GM18870 (cell line): ENCODE measurements at regions not wholly inside any gene's neighbourhood (a gene's known extent, or its start where the extent isn't known, plus 50 kb on each side); places are given as distances from the start of the nearest gene placed in this dataset.
"Not testable (repeated sequence)": the region's sequence is repeated elsewhere in the genome, so short reads cannot be mapped to it uniquely, and the experiment has no call there.

ENCODE experiments used
- ATAC-seq: cut with Tn5 transposase; IDR thresholded peaks from one replicate; pipeline ENCODE4 v1.9.1; 2021; ENCODE audit warnings: moderate library complexity; ENCODE audit not compliant: unreplicated experiment

DNA sequence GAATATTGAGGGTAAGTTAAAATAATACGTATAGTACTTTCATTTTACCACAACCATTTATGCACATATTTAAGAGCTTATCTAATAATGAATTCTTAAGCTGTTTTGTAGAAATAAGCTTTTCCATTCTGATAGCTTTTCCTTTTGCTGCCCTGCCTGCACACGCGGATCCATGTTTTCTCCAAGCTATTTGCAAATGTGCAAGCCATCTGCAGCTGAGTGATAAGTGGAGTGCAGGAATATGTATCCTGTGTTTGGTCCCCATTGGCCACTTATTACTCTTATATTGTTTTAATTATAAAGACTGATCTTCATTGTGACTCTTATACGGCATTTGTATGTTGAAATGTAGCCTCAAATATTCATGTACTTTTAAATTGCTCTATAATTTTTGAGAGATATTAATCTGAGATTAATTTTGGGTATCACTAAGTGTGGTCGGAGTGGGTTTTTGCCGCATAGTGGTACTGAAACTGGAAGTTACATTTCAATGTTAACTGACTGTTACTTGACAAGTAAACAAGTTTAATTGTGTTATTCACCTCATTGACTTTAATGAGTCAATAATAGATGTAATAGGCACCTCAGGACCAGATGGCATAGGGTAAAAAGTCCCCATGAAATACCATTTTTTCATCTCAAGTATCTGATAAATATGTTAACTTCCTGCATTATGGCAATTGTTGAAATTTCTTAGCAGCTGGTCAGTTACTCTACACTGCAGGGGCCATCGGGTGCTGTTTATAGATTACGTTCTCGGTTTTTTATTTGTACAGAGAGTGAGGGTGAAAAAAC, 1567.4 kb downstream of the EFNB2 start:
- no peak for ATAC-seq

DNA sequence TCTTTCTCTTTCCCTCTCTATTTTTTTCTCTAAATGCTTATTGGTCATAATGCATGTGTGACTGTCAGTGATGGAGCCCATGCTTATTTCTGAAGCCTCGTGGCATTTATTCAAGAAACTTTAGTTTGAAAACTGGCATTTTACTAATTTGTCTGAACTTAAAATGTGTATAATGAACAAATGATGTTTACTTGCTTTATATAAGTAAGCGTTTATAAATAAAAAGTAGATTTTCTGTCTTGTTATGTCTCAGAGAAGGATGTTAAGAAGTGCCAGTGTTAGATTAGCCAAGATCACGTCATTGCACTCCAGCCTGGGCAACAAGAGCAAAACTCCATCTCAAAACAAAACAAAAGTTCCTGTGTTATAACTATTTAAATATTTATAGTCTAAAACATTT, 1568.1 kb downstream of the EFNB2 start:
- no peak for ATAC-seq

DNA sequence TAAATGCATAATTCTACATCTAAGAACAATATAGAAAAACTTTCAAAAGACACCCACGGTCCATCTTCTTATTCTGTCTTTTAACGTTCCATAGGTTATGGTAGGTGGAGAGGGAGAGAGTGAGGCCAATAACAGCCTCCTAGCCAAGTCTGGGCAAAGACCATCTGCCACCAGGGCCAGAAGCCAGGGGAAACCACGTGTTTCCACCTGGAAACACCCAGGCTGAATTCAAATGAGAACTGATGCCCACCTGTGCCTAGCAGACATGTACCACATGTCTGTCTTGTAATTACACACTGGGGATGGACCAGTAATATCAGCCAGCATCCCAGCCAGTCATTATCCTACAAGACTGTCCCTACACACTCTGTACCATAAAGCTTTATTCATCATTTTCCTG, 1573.1 kb downstream of the EFNB2 start:
- ATAC-seq, result no peak

- no peak for ATAC-seq
These were observed 1574.2 kb downstream of the EFNB2 start for GRCh38 chr13:104961246-104961645.

DNA sequence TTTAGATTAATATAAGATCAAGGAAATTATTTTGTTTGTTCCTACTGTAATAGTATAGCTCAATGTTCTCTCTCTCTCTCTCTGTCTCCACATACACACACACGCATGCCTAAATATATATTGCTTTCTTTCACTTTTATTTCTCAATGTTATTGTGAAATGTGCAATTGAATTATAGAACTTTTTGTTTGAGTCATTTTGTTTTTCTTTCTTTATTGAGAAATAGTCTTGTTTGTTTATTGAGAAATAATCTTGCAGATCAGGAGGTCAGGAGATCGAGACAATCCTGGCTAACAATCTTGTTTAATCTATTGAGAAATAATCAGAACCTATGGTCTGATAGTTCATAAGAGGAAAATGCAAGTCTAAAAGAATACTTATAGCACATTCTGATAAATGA, 1581.3 kb downstream of the EFNB2 start:
- no peak for ATAC-seq

GRCh38 chr13:104953588-104953987, 1581.9 kb downstream of the EFNB2 start:
- no peak for ATAC-seq

DNA sequence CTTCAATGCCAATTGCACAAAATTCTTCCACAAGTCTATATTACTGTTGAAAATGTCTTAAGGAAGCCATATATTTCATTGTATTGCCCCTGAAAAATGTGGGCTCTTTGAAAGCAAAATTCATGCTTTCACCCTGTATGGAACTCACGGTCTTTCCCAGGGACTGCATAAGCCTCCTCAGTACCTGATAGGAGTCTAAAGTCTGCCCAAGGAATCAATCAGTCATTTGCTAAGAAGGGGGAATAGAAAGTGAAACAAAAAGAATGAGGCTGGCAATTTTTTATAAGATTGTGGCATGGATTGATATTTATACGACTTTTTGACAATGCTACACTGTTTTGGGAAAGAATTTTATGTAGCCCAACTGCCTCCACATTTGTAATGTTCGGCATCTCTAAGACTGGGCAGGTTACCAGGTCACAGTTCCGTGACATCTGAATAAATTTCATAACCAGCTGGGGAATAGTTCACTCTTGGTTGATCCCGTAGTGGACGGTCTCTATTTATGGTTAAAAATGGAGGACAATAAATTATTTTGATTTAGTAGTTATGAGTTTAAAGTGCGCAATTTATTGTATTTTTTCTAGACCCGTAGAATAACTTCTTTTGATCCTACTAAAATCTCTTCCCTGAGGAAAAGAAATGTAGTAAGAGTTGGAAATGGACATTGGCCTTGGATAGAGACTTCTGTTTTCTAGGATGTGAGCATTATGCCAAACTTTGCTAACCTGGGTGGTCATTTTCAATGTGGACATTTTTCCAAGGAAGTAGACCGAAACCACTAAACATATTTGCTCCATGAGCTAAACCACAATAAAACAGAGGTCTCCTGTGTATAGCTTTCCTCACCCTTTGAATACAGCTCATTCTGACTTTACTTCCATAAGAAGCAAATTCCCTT, 1585.4 kb downstream of the EFNB2 start:
- ATAC-seq, result no peak

DNA sequence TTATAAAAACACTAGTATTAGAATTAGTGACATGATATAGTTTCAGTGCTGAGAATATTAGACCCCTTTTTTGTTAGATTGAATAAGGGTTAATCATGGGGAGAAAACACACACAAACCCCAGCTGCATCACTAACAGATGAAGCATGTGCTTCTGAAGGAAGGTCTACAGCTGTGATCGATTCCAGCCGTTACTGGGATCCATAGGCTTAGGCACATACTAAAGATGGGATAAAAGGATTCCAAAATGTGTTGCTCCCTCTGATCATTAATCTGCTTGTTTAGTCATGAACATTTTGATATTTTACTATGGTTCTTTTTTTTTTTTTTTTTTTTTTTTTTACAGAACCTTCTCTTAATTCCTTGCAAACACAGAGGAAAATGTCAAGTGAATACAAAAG, 1591.3 kb downstream of the EFNB2 start:
- no peak for ATAC-seq

GRCh38 chr13:104943331-104943730, 1592.1 kb downstream of the EFNB2 start:
- no peak for ATAC-seq

DNA sequence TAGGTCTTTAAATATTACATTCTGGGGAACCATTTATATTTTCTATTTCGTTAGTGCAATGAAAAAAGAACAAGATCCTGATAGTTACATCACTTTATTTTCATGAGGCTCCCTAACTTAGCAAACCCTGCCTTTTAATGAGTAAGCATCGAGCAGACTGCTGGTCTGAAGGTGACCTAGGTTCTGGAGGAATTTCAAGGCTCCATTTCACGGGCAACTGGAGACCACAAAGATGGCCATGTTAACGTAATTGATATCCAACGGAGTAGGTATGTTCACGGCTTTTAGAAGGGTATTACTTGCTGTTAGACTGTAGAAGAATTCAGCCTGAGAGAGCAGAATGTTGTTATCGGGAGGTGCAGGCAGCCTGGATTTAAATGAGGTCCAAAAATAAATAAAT, 1597.6 kb downstream of the EFNB2 start:
- ATAC-seq, result no peak

GRCh38 chr13:104936304-104936703, 1599.2 kb downstream of the EFNB2 start:
- no peak for ATAC-seq

DNA sequence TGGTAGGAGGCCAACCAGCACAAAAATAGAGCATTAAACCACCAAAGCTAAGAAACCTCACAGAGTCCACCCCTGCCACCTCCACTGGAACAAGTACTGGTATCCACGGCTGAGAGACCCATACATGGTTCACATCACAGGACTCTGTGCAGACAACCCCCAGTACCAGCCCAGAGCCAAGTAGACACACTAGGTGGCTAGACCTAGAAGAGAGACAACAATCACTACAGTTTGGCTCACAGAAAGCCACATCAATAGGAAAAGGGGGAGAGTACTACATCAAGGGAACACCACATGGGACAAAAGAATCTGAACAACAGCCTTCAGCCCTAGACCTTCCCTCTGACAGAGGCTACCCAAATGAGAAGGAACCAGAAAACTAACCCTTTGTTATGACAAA, 1614.9 kb downstream of the EFNB2 start:
- not testable (repeated sequence) for ATAC-seq

GRCh38 chr13:104920091-104920490, 1615.4 kb downstream of the EFNB2 start:
- no peak for ATAC-seq

GRCh38 chr13:104900191-104900817, 1635.2 kb downstream of the EFNB2 start:
- no peak for ATAC-seq

DNA sequence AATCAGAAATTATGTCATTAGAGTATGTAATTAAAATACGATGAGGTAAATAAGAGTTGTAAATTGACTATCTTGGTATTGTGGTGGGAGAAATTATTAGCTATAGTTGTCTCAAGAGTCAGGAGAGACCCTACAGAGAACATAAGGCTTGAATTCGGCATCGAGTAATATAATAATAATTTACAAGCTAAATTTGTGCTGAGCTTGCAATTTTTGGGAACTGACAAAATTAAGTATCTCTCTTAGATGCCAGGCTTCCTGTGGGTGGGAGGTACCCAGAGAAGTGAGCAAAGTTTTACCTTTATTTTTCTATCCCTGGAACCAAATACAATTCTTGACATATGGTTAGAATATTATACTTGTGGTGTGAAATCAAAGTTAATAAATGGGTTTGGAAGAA, 1637.0 kb downstream of the EFNB2 start:
- ATAC-seq, result no peak

DNA sequence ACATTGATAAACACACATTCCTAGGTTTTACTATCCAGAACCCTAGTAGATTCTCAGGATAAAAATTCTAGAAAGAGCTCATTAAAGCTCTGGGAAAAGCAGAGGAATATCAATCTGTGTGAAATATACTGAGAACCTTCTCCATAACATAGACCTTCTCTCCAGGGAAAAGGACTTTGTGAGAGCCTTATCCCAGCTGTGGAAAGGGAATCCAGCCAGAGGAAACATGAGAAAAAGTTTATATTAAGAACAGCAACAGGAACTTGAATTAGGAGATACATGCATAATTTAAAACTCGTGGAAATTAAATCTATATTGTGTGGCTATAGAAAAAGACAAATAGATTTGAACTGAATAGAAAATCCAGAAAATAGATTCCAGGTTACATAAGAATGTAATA, 1639.9 kb downstream of the EFNB2 start:
- no peak for ATAC-seq

GRCh38 chr13:104875038-104875754, 1660.3 kb downstream of the EFNB2 start:
- ATAC-seq, result no peak

DNA sequence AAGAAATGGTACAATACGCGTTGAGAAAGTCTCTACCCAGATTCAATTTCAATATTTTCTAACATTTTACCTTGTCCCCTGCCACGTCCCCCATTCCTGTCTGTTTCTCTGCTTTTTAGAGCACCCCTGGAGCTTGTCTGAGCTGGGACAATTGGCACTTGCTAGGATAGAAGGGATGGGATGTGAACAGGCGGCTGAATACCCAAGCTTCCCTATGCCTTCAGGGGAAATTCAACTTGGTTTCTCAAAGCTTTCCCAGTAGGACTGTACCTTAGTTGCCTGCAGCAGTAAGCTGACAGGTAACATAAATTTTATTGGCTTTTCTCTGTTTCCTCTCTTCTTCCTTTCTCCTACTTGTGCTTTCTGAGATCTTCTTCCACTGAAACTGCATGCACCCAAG, 1663.3 kb downstream of the EFNB2 start:
- no peak for ATAC-seq

GRCh38 chr13:104871456-104871855, 1664.0 kb downstream of the EFNB2 start:
- ATAC-seq, result no peak

DNA sequence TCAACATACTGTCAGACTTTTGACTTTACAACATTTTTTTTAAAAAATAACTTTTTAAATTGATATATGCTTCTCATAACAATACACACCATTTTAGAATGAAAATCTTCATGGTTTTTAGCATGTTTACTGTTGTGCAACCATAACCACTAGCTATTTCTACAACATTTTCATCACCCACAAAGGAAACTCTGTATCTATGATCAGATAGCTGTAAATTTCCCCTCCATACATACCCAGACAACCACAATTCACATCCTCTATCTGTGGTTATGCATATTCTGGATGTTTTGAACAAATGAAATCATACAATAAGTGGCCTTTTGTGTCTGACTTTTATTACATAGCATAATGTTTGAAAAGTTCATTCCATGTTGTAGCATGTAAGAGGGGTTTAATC, 1666.0 kb downstream of the EFNB2 start:
- no peak for ATAC-seq

GRCh38 chr13:104868806-104869205, 1666.7 kb downstream of the EFNB2 start:
- ATAC-seq, result no peak
